Neuron (in vitro differentiated cells): ENCODE measurements at regions not wholly inside any gene's neighbourhood (a gene's known extent, or its start where the extent isn't known, plus 50 kb on each side); places are given as distances from the start of the nearest gene placed in this dataset.

ENCODE experiments used
- H2AFZ ChIP-seq: one replicate; pipeline ENCODE4 v1.6.1; 2013; ENCODE audit warnings: low read depth, mild to moderate bottlenecking, inconsistent platforms, low read length, moderate library complexity
- H3K27me3 ChIP-seq: one replicate; pipeline ENCODE4 v1.6.1; 2013; ENCODE audit warnings: low read length; ENCODE audit not compliant: insufficient read depth
- H3K36me3 ChIP-seq: one replicate; pipeline ENCODE4 v1.6.1; 2013; ENCODE audit warnings: low read length; ENCODE audit not compliant: insufficient read depth
- H3K4me1 ChIP-seq: one replicate; pipeline ENCODE4 v1.6.1; 2013; ENCODE audit warnings: low read length; ENCODE audit not compliant: insufficient read depth
- H3K4me3 ChIP-seq: 2 replicates; pipeline ENCODE4 v1.5.1; 2013; ENCODE audit warnings: mild to moderate bottlenecking, low read length, moderate library complexity
- H3K9me3 ChIP-seq: one replicate; pipeline ENCODE4 v1.6.1; 2013; ENCODE audit warnings: low read length

DNA sequence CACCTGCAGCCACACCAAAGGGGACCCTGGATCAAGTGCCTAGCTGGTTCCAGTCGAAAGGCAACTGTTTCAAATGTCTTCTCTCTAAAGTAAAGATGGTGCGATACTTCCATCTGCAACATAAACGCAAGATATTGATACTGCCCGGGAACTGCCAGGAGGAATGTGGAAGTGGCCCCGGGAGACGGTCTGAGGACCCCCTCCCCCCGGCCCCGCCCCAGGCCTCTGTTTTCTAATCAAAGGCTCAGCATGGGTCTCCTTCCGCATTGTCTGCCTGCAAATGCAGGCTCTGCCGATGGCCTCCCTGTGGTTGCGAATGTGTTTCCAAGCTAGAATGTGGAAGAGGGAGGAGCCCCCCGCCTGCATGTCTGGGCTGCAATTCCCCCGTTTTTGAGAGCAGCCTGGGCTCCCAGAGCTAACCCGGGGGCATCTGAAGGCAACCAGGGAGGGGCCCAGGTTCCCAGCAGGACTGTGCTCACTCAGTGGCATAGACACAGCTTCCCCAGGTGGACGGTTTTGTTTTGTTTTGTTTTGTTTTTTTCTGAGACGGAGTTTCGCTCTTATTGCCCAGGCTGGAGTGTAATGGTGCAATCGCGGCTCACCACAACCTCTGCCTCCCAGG, 223.9 kb upstream of the PPP2R2D start:
- H3K4me1 ChIP-seq: peaks cover 17% of the 10 kb centered on the region
- no peak overlapping the region for H3K4me3 ChIP-seq
- no peaks in the 10 kb centered on the region for H3K27me3 ChIP-seq
- no peak overlapping the region for H2AFZ ChIP-seq
- no peaks in the 10 kb centered on the region for H3K36me3 ChIP-seq
- H3K9me3 ChIP-seq: peaks cover 2% of the 10 kb centered on the region

DNA sequence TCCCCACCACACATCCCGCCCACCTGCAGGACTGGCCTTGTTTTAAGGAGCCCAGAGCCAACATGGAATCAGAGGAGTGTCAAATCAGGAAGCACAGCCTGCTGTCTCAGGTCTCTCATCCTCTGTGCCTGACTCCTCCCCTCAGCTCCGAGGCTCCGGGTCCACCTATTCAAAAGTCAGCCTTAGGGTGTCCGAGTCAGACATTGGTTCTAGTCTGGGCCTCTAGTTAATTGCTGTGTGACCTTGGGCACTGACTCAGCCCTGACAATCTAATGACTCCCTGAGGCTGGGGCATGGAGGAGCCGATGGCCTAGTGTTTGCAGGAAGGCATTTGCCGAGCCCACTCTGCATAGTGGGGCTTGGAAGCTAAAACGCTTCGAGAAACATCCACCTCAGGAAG, 223.1 kb upstream of the PPP2R2D start:
- Histone ChIP-seq H3K9me3 (peaks cover 2% of the 10 kb centered on the region), H3K4me1 (peaks cover 17% of the 10 kb centered on the region), H3K27me3 (no peaks in the 10 kb centered on the region), H3K36me3 (no peaks in the 10 kb centered on the region), H3K4me3 (no peak overlapping the region), H2AFZ (no peak overlapping the region)

DNA sequence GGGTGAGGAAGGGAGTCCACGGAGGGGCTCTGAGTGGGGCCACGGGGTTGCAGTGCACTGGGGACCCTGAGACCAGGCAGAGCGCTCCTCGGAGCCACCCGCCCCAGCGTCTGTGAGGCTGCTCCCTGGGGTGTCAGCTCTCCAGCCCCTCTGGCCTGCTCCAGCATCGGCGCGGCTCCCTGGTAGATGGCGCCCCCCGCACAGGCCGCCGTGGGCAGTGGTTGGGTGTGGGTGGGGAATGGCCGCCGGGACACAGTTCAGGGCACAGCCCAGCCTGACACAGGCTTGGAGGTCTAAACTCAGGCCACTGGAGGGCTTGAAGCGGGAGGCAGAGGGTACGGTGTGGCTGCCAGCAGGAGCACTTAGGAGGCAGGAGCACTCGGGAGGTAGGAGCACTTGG, 222.6 kb upstream of the PPP2R2D start:
- Histone ChIP-seq H3K9me3 (peaks cover 2% of the 10 kb centered on the region), H3K4me1 (peaks cover 17% of the 10 kb centered on the region), H2AFZ (no peak overlapping the region), H3K4me3 (no peak overlapping the region), H3K27me3 (no peaks in the 10 kb centered on the region), H3K36me3 (no peaks in the 10 kb centered on the region)

DNA sequence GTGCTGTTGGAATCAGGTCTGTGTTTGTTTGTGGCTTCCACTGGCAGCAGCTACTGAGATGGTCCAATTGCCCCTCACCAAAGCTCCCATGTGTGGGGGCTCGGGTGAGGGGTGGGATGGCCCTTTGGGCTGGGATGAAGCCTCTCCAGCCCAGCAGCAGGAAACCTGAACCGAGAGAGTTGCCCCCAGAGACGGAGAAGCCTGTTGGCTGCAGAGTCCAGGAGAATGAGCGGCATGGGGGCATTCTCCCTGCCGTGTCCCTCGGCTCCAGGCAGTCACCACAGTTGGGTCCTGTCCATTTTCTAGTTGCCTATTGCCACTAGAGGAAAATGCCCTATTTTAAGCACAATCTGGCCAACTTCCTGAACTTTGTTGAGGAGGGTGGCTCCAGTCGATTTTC, 222.2 kb upstream of the PPP2R2D start:
- Histone ChIP-seq H3K9me3 (peaks cover 2% of the 10 kb centered on the region), H3K4me1 (peaks cover 17% of the 10 kb centered on the region), H3K36me3 (no peaks in the 10 kb centered on the region), H3K4me3 (no peak overlapping the region), H2AFZ (no peak overlapping the region), H3K27me3 (no peaks in the 10 kb centered on the region)

DNA sequence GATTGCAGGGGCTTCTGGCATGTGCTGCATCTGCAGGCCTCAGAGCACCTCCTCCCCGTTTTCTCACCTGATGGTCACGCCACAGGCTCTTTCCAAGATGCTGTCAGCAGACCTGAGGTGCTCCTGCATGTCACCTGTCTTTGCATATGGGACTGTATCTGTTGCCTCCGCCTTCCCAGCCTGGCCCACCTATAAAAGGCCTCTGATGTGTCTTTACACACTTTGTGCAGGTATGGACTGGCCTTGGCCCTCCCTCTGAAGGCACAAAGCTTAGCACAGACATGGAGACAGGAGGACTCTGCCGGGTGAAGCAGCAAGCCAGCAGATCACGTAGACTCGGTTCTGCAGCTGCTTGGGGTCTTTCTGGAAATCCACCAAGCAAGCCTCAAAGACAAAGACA, 220.9 kb upstream of the PPP2R2D start:
- no peaks in the 10 kb centered on the region for H3K27me3 ChIP-seq
- H3K36me3 ChIP-seq: no peaks in the 10 kb centered on the region
- H2AFZ ChIP-seq: no peak overlapping the region

DNA sequence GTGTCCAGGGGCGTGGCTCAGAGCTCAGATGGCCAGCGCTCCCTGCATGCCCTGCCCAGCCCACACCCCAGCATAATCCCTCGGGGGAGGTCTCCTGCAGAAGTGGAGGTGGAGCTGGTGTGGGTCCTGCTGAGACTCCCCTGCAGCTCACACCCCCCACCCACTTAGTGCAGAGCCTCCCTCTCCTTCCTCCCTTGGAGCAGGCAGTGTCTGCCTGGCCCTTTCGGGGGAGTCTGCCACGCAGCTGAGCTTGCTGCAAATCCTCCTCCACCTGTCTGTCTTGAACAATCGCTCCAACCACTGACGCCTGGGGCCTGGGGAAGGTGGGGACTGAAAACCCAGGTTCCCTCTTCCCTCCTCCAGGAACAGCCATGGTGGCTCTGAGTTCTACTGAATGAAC, 219.7 kb upstream of the PPP2R2D start:
- Histone ChIP-seq H3K9me3 (peaks cover 2% of the 10 kb centered on the region), H3K4me1 (peaks cover 15% of the 10 kb centered on the region), H3K4me3 (no peak overlapping the region), H3K27me3 (no peaks in the 10 kb centered on the region), H3K36me3 (no peaks in the 10 kb centered on the region), H2AFZ (no peak overlapping the region)

More for the DNA sequence above, 220.9 kb upstream of the PPP2R2D start:
- Histone ChIP-seq H3K4me3 (no peak overlapping the region), H3K9me3 (peaks cover 2% of the 10 kb centered on the region), H3K4me1 (peaks cover 17% of the 10 kb centered on the region)

DNA sequence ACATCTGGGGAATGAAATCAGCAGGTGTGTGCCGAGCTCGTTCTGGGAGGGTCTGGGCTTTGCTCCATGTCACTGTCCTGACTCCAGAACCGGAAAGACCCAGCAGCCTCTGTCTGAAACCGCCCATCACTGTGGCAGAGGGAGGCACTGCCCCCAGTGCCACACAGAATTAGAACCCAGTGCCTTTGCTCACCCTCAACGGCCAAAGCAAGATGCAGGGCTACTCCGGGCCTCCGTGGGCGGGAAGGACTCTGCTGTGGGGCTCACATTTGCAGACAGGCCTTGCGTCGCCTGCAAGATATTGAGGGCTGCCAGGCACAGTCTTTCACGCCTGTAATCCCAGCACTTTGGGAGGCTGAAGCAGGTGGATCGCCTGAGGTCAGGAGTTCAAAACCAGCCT, 219.2 kb upstream of the PPP2R2D start:
- H3K9me3 ChIP-seq: peaks cover 2% of the 10 kb centered on the region
- no peak overlapping the region for H2AFZ ChIP-seq
- H3K36me3 ChIP-seq: no peaks in the 10 kb centered on the region
- no peaks in the 10 kb centered on the region for H3K27me3 ChIP-seq
- H3K4me3 ChIP-seq: no peak overlapping the region
- peaks cover 10% of the 10 kb centered on the region for H3K4me1 ChIP-seq

DNA sequence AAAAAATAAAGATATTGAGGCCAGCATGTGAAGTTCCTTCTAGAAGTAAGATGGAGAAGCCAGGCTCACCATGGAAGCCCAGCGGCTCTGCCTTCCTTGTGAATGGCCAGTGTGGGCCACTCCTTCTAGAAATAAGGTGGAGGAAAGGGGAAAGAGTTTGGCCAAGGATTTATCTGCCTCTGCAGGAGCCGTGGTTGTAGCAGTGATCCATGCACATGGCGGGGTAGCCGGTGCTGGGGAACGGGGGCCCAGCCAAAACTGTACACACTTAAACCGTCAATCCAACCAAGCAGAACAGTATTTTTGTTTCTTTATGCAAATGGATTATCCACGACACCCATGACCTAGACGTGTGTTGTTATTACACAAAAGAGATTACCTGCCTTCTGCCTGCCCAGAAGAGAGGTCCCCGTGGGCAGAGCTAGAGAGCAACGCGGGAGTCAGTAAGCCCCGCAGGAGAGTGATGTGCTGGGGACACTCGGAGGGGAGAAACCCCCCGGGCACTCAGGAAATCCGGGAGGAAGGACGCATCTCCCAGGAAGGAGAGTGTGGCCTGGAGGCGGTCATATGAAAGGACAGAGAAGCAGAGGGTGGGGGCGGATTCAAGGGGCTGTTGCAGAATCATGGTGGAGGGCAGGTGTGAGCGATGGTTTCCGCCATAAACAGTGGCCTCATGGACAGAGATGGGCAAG, 218.4 kb upstream of the PPP2R2D start:
- Histone ChIP-seq H3K36me3 (no peaks in the 10 kb centered on the region), H3K4me1 (peaks cover 3% of the 10 kb centered on the region), H2AFZ (no peak overlapping the region), H3K27me3 (no peaks in the 10 kb centered on the region), H3K4me3 (no peak overlapping the region), H3K9me3 (peaks cover 2% of the 10 kb centered on the region)

DNA sequence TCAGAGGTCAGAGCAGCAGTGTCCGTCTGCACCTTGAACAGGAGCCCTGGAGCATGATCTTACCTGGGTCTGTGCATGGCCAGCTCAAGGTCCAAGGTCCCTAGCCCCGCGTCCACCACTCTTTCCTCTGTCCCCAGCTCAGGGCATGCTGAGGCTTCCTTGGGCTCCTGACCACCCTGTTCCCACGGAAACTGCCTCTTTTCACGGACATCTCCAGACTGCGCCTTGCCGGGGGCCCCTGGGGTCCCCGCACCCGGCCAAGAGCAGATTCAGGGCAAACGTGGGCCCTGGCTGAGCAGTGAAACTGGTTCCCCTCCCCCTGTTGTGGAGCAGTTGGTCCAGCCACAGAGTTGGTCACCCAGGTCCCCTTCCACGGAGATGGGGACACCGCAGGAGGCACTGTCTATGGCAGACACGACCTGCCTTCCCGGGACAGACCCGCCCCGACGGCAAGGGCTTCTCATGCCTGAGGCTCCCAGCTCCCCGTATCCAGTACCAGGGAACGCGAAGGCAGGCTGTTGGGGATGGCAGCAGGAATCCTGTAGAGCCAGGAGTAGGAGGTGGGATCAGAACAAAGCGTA, 217.4 kb upstream of the PPP2R2D start:
- Histone ChIP-seq H2AFZ (no peak overlapping the region), H3K4me1 (no peaks in the 10 kb centered on the region), H3K9me3 (peaks cover 2% of the 10 kb centered on the region), H3K36me3 (no peaks in the 10 kb centered on the region), H3K27me3 (no peaks in the 10 kb centered on the region), H3K4me3 (no peak overlapping the region)

DNA sequence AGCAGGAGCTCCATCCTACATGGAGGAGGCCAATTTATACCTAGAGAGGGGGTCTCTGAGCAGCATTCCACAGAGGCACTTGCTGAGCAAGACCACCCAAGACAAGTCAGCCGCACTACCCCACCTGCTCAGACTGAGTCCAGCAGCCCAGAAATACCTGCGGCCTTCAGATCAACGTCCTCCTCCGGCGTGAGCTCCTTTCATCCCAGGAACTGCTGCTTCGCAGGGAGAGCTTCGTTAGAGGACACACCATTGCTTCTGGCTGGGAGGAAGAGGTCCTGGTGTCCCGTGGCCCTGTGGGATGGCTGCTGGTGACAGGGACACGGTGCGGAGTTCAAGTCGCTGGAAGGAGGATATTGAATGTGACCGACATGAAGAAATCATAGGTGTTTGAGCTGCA, 216.9 kb upstream of the PPP2R2D start:
- H3K4me1 ChIP-seq: no peaks in the 10 kb centered on the region
- no peaks in the 10 kb centered on the region for H3K9me3 ChIP-seq
- no peak overlapping the region for H2AFZ ChIP-seq
- H3K27me3 ChIP-seq: no peaks in the 10 kb centered on the region
- H3K4me3 ChIP-seq: no peak overlapping the region
- no peaks in the 10 kb centered on the region for H3K36me3 ChIP-seq

DNA sequence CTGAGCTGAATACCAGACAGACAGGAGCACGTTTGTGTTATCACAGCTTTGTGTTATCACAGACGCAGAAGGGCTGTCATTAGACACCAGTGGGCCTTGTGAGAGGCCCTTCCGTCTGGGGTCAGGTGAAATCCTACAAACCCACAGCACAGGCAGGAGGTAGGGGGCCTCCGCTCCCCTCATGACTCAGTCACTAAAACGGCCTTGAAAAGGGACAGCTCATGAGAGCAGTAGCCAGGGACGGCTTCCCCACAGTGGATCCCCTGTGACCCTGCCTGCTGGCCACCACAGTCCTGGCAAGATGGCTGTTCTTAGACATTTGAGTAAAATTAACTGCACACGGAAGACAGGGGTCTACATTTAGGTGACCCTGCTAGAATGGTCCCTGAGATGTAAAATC, 215.8 kb upstream of the PPP2R2D start:
- no peaks in the 10 kb centered on the region for H3K36me3 ChIP-seq
- no peaks in the 10 kb centered on the region for H3K9me3 ChIP-seq
- H2AFZ ChIP-seq: no peak overlapping the region
- H3K4me3 ChIP-seq: no peak overlapping the region
- H3K4me1 ChIP-seq: no peaks in the 10 kb centered on the region
- H3K27me3 ChIP-seq: no peaks in the 10 kb centered on the region

DNA sequence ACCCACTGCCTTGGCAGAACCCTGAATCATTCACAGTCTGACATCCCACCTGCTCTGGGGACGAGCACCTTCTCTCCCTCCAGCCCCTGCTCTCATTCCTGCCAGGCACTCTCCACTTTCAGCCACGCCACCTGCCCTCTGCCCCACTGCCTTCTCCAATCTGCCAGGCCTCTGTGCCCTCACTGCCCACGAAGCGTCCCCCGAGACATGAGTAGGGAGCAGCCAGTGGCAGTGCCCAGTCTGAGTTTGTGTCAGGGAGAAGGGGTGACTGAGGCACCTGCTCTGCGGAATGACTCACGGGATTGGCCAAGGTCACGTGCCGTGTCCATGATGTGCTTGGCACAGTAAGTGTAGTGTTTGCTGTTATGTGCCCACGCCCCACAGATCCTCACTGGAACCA, 215.2 kb upstream of the PPP2R2D start:
- H3K4me3 ChIP-seq: no peak overlapping the region
- H3K27me3 ChIP-seq: no peaks in the 10 kb centered on the region
- no peaks in the 10 kb centered on the region for H3K4me1 ChIP-seq
- H3K36me3 ChIP-seq: no peaks in the 10 kb centered on the region
- no peaks in the 10 kb centered on the region for H3K9me3 ChIP-seq
- no peak overlapping the region for H2AFZ ChIP-seq

DNA sequence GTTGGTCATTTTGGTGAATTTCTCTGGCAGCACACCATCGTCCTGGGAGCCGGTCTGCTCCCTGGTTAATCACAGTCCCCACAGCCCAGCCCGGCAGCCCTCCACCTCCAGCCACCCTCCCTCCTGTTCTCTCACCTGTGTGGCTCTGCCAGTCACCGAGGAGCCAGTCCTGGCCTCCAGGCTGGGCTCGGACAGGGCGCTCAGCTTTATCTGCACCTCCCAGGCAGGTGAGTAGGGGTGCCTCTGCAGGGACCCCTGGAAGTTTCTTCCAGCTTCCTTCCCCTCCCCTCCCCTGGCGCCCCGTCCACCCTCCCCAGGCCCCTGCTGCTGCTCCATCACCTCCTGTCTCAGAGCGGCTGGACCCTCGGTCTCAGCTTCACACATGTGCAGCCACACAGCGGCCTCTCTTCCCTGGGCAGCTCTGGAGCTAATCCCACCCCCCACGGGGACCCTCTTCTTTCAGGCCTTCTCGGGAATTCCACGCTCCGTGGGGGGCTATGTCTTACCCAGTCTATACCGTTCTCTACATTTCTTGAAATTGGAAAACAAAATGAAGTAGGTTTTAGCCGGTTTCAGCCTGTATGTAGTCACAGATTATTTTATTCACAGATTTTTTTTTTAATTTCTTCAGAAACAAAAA, 213.9 kb upstream of the PPP2R2D start:
- no peak overlapping the region for H3K4me3 ChIP-seq
- no peaks in the 10 kb centered on the region for H3K27me3 ChIP-seq
- no peaks in the 10 kb centered on the region for H3K9me3 ChIP-seq
- H3K4me1 ChIP-seq: no peaks in the 10 kb centered on the region
- H3K36me3 ChIP-seq: no peaks in the 10 kb centered on the region
- H2AFZ ChIP-seq: no peak overlapping the region
